ENCODE measurements at regions not wholly inside any gene's neighbourhood (a gene's known extent, or its start where the extent isn't known, plus 50 kb on each side); places are given as distances from the start of the nearest gene placed in this dataset.

DNA sequence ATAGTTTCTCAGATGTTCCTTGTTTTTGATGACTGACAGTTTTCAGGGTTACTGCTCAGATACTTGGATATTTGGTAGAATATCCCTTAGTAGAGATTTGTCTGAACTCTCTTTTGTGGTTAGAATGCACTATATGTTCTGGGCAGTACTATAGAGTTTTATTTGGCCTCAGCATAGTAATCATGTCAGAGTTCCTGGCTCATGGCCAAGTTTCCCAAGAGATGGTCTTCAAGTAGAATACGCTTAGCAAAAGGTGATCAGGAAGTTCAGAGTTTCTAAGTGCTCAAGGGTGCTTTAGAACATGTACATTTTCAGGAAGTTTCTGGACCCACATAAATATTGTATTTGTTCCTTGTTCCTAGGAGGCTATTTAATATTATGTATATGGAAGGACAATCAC, 1209.7 kb upstream of the GJE1 start:
- H3K27ac Mint-ChIP-seq (ENCODE audit: unreplicated experiment) = no peak overlapping the region
- H3K27me3 Mint-ChIP-seq (ENCODE audit: unreplicated experiment) = no peaks in the 10 kb centered on the region
- DNase-seq (ENCODE audit: extremely low spot score, unreplicated experiment) = no peak
- H3K4me3 Mint-ChIP-seq (ENCODE audit: unreplicated experiment) = no peak overlapping the region
- peaks cover 6% of the 10 kb centered on the region for H3K4me1 Mint-ChIP-seq (ENCODE audit: unreplicated experiment)
- H3K9me3 Mint-ChIP-seq (ENCODE audit: unreplicated experiment) = peaks cover 4% of the 10 kb centered on the region
- peaks cover 4% of the 10 kb centered on the region for H3K36me3 Mint-ChIP-seq (ENCODE audit: unreplicated experiment)
- TF ChIP-seq, protein P1, sequence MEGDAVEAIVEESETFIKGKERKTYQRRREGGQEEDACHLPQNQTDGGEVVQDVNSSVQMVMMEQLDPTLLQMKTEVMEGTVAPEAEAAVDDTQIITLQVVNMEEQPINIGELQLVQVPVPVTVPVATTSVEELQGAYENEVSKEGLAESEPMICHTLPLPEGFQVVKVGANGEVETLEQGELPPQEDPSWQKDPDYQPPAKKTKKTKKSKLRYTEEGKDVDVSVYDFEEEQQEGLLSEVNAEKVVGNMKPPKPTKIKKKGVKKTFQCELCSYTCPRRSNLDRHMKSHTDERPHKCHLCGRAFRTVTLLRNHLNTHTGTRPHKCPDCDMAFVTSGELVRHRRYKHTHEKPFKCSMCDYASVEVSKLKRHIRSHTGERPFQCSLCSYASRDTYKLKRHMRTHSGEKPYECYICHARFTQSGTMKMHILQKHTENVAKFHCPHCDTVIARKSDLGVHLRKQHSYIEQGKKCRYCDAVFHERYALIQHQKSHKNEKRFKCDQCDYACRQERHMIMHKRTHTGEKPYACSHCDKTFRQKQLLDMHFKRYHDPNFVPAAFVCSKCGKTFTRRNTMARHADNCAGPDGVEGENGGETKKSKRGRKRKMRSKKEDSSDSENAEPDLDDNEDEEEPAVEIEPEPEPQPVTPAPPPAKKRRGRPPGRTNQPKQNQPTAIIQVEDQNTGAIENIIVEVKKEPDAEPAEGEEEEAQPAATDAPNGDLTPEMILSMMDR (IDR thresholded peaks at IDR 0.05) = no peak

DNA sequence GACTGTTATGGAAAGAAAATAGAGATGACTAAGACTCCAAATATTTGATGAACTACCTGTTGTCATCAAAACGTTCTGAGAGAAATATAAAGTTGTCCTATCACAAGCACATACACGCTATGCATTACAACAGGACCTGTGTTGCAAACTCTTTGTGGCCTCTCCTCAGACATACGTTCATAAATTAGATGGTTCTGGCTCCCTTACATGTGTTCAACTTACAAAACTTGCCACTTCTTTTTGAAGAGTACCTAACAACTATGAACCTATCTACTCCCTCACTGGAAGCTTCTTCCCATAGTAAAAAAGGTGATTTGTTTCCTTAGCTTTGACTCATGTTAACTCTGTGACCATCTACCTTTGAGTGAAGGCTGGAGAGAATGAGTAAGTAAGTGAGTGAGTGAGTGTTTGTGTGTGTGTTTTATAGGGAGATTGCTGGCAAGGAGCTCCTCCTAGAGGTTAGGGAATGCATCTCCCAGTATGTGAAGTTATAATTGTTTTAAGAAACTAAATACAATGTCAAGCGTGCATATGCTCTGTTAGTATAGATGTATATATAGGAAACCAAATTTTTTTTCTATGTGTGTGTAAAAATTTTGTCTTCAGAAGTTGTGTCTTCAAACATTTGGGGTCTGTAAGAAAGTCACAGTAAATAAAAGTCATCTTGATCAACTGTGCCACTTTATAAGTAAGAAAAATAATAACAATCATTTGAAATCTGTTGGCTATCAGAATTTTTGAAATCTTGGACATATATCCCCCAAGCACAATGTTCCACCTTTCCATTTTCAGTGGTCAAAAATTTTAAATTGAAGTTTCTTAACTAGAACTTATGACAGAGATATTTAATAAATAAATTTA, 1211.1 kb upstream of the GJE1 start:
- TF ChIP-seq, protein P1 (IDR thresholded peaks at IDR 0.05) = peak; percentile 76
- Mint-ChIP-seq H3K4me3 (ENCODE audit: unreplicated experiment) (no peak overlapping the region), H3K36me3 (ENCODE audit: unreplicated experiment) (peaks cover 4% of the 10 kb centered on the region), H3K27ac (ENCODE audit: unreplicated experiment) (no peak overlapping the region), H3K4me1 (ENCODE audit: unreplicated experiment) (peaks cover 9% of the 10 kb centered on the region), H3K27me3 (ENCODE audit: unreplicated experiment) (no peaks in the 10 kb centered on the region), H3K9me3 (ENCODE audit: unreplicated experiment) (peaks cover 4% of the 10 kb centered on the region)
- no peak for DNase-seq (ENCODE audit: extremely low spot score, unreplicated experiment)

DNA sequence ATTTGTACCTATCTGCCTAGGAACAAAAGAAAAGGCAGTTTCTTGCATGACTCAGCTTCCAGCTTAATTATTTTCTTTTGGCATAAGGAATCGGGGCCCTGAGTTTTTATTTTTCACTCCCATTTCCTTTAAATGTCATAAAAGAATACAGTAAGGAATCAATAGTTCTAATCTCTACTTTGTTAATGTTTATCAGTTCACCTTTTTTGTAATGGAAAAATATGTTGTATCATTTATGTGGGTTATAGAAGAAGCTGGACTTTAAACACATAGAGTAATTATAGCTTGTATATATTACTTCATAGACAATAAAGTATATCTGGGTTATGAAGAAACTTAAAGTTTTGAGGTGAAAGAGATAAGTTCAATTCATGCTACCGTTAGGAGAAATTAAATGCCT, 1214.8 kb upstream of the GJE1 start:
- no peak overlapping the region for H3K4me3 Mint-ChIP-seq (ENCODE audit: unreplicated experiment)
- peaks cover 7% of the 10 kb centered on the region for H3K9me3 Mint-ChIP-seq (ENCODE audit: unreplicated experiment)
- DNase-seq (ENCODE audit: extremely low spot score, unreplicated experiment) = no peak
- no peak overlapping the region for H3K27ac Mint-ChIP-seq (ENCODE audit: unreplicated experiment)
- H3K27me3 Mint-ChIP-seq (ENCODE audit: unreplicated experiment) = no peaks in the 10 kb centered on the region
- peaks cover 19% of the 10 kb centered on the region for H3K4me1 Mint-ChIP-seq (ENCODE audit: unreplicated experiment)
- TF ChIP-seq, protein P1 (IDR thresholded peaks at IDR 0.05) = no peak
- peaks cover 2% of the 10 kb centered on the region for H3K36me3 Mint-ChIP-seq (ENCODE audit: unreplicated experiment)

DNA sequence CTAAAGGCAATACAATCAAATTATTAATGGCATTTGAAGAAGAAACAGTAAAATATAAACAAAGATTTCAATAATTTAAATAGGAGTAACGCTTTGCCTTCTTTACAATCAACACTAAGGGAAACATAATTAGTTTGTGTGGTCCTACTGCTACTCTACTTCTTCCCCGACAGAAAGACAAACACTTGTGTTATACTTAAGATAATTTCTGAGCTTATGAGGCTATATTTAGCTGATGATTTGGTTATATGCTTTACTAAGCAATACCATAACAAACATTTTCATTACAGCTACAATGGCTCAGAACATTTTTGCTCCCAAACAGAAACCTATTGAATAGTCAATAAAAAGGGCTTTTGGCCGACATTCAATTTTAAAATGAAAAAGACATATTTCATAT, 1217.2 kb upstream of the GJE1 start:
- H3K27ac Mint-ChIP-seq (ENCODE audit: unreplicated experiment) = no peak overlapping the region
- no peaks in the 10 kb centered on the region for H3K27me3 Mint-ChIP-seq (ENCODE audit: unreplicated experiment)
- peaks cover 16% of the 10 kb centered on the region for H3K9me3 Mint-ChIP-seq (ENCODE audit: unreplicated experiment)
- H3K36me3 Mint-ChIP-seq (ENCODE audit: unreplicated experiment) = peaks cover 2% of the 10 kb centered on the region
- no peak for DNase-seq (ENCODE audit: extremely low spot score, unreplicated experiment)
- TF ChIP-seq, protein P1 (IDR thresholded peaks at IDR 0.05) = no peak
- peaks cover 15% of the 10 kb centered on the region for H3K4me1 Mint-ChIP-seq (ENCODE audit: unreplicated experiment)
- H3K4me3 Mint-ChIP-seq (ENCODE audit: unreplicated experiment) = no peak overlapping the region

DNA sequence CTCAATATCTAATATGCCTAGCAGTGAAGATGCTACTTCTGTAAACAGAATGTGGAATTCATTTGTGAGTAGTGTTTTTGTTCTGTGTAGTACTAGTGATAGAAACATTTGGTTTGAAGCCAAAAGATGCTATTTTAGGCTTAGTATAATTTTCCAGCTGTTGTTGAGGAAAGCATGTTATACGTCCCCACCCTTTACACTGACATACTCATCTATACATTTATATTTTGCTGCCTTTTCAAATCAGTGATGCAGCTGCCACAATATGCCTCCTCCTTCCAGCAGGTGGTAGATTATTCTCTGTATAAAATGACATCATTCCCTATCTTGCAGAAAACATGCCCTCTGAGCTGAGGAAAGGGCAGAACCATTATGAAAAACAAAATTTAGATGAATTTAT, 1217.6 kb upstream of the GJE1 start:
- H3K36me3 Mint-ChIP-seq (ENCODE audit: unreplicated experiment) = peaks cover 2% of the 10 kb centered on the region
- TF ChIP-seq, protein P1 (IDR thresholded peaks at IDR 0.05) = peak; percentile 37
- H3K4me1 Mint-ChIP-seq (ENCODE audit: unreplicated experiment) = peaks cover 15% of the 10 kb centered on the region
- no peak overlapping the region for H3K4me3 Mint-ChIP-seq (ENCODE audit: unreplicated experiment)
- peak overlapping the region; percentile 71 for H3K27ac Mint-ChIP-seq (ENCODE audit: unreplicated experiment)
- DNase-seq (ENCODE audit: extremely low spot score, unreplicated experiment) = no peak
- H3K9me3 Mint-ChIP-seq (ENCODE audit: unreplicated experiment) = peaks cover 16% of the 10 kb centered on the region
- no peaks in the 10 kb centered on the region for H3K27me3 Mint-ChIP-seq (ENCODE audit: unreplicated experiment)

Data from osteocyte (in vitro differentiated cells).